NCI-H1436 treated with DMSO at 0.1 percent for 48 hours (cell line): ENCODE measurements at regions not wholly inside any gene's neighbourhood (a gene's known extent, or its start where the extent isn't known, plus 50 kb on each side); places are given as distances from the start of the nearest gene placed in this dataset.

Experiments used
- DNase-seq: peaks from one replicate; lab custom pipeline; 2025; lab: John Stamatoyannopoulos, UW

DNA sequence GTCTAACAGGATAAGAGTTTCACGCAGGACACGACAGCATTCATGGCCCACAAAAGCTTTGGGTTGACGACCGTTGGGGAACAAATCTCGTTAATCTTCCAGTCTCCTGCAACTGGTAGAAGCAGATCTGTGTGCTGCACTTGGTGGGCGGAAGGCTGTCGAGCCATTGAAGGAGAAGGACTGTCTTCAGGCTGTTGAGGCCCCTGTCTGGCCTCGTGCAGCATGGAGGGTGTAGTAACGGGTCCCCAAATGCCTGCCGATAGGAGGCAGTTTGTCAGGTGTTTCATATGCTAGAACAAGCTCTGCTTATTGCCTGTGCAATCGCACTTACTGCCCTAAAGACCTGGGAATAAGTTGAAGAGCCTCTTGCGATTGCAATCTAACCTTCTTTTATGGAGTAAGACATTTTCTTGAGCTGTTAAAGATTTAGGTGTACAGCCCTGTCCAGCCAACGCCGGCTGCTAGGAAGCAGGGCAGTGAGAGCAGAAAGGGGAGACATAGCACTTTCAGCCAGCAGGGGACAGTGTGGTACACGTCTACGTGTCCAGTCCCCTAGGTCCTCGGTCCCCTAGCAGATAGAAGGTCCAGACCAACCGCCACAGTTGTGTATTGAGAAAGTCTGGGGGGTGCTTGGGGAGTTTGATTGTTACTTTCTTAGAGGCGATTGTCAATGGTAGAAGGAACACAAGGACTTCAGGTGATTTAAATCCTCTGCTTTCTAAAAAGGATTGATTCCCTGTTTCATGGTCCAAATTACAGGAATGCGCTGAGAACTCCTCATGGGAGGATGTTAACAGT is 102.3 kb upstream of the TMPRSS2 start:
- no peak for DNase-seq

DNA sequence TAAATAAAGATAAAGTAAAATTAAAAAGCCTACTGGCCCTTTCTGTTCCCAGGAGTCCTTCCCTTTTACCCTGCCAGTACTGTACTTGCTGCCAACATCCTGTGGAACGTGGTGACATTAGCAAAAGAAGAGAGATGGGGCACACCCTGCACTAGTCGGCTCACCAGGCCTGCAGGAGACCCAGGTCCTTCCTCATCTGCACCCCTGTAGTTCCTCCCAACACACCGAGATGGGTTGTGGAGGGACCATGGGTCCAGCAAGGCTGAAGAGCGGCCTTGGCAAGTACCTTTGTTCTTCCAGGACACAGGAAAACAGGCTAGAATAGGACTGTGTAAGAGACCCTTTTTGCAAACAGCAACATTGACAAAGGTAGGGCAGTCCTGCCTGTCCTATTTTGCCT is 98.7 kb upstream of the TMPRSS2 start:
- DNase-seq = no peak

DNA sequence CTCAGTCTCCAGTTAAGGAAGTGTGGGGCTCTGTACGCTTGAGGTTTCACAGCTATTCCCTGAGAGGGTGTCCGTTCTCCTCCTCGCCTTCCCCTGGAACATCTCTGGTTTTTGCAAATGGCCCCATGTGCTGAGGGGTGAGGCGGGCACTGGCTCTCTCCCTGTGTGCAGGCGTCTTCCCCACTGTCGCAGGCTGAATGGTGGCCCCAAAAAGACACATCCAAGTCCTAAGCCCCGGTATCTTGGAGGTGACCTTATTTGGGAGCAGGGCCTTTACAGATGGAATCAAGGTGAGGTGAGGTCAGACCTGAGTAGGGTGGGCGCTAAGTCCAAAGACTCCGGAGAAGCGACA is 98.0 kb upstream of the TMPRSS2 start:
- DNase-seq = no peak

DNA sequence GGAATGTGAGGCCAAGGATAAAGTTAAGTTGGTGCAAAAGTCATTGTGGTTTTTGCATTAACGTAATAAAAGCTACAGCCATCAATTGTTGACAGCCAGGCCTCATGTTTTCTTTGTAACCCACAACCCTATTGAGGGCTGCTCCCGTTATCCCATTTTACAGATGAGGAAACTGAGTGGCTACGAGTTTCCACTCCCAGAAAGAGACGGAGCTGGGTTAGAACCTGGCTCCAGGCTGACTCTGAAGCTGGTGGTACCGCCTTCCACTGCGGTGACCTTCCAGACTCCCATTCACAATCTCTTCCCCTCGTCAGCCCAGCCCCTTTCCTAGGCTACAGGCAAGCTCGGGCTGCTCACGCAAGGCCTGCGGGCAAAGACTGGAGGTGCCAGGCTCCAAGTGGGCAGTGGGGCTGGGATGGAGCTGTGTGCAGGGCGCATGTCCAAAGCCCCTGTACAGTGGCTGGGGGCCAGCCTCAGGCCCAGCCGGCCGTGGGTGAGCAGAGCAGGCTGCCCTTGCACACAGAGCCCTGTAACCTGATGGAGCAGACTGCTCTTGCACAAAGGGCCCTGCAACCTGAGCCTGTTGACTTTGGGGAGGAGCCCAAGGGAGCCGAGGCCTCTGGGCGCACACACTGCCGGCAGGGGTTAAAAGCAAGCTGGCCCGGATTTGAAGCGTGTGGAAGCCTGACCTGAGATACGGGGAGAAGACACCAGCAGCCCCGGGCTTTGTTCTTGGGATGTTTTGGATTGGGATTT is 97.4 kb upstream of the TMPRSS2 start:
- DNase-seq = no peak

DNA sequence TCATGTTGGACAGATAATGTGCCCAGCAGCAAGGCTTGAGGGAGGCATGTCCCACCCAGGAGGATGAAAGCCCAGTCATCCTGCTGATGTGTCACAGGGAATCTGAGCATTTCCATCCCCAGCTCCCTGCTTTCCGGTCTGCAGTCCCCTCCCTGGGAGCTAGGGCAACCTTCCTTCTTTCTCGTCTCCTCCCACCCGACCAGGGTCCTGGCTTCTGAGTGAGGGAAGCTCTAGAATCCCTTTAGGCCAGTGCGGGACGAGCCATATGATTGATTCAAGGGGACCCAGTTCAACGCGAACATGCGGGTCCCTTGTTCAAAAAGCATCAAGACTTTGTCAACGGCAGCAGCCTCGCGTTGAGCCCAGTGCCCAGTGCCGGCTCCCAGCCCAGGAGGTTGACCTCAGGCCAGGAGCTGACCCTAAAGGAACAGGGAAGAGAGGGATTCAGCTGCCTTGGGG is 96.7 kb upstream of the TMPRSS2 start:
- no peak for DNase-seq

DNA sequence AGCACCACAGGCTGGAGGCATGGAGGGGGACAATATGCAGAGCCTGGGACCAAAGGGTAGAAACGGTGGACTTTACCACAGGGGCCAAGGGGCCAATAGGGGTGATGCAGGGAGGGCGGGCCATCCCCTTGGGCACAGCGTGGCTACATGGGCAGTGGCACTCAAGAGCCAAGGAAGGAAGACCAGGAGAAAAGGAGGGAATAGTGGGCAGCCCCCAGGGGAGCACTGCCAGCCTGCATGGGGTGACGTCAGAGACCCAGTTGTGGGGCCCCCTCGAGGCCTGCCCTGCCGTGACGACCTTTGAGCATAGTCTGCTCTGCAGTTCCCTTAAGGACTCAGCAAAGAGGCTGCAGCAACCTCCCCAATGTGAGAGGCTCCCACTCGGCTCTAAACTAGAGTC is 95.5 kb upstream of the TMPRSS2 start:
- no peak for DNase-seq

DNA sequence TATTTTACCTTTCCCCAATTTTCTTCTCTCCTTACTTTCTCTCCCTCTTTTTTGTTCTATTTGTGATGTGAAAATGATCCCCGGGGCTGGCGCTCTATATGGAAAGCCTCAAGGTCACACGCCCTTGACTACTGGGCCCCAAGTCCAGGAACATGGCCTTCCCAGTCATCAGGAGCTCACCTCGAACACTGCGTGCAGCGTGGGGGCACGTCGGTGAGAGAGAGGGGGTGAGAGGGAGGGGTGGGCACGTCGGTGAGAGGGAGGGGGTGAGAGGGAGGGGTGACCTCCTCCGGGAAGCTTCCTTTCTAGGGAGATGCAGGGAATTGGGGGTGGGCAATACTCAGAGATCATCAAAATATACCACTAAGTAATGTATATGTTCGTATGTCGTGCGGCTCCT is 94.6 kb upstream of the TMPRSS2 start:
- no peak for DNase-seq

DNA sequence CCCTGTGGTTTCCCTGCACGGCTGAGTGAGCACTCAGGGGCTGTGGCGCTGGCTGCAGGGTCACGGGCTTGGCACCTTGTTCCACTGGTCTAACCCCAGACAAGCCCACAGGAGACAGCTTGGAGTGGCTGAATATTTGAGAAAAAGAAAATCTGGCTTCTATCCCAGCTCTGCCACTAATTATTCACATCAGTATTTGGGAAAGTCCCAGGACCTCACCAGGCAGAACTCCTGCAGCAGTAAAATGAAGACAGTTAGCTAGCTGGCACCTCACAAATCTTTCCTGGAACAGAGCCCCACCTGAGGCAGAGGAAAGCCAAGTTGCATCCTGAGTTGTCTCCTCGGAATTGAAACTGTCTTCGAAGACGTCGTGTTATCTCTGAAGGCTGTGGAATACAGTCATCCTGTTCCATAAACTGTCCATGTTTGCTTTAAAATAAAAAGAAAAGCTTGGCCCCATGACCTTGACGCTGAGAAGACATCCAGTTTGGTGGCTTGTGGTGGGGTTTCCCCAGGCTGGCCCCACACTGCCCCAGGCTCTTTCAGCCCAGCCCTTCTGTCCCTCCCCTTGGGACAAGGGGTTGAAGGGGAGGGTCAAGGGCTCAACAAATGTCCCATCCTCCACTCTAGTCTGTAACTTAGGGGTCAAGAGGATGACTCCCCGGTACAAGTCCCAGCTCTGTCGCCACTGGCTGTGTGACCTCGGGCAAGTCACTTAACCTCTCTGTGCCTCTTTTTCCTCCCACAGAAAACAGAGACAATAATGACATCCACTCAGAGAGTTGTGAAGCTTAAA is 93.8 kb upstream of the TMPRSS2 start:
- no peak for DNase-seq

DNA sequence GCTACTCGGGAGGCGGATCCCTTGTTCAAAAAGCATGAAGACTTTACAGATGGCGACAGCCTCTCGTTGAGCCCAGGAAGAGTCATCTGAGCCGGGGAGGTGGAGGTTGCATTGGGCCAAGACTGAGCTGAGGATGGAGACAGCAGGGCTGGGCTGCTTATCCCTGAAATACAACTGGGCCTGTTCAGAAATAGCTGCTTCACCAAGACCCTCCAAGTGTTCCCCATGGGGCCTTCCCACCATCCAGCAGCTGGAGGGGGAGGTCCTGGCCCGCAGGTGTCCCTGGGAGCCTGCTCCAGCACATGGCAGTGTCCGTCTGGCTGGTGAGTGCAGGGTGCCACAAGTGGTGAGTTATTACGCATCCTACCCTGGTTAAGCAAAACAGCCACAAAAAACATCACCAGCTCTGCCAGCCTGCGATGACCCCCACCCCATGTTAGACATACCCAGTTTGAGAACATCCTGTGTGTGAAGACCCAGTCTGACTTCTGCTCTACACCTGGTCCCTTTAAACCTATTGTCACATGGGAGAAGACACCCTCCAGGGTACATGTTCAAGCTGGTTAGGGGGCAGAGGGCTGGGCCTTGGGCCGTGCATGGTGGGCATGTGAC is 93.1 kb upstream of the TMPRSS2 start:
- DNase-seq = no peak

DNA sequence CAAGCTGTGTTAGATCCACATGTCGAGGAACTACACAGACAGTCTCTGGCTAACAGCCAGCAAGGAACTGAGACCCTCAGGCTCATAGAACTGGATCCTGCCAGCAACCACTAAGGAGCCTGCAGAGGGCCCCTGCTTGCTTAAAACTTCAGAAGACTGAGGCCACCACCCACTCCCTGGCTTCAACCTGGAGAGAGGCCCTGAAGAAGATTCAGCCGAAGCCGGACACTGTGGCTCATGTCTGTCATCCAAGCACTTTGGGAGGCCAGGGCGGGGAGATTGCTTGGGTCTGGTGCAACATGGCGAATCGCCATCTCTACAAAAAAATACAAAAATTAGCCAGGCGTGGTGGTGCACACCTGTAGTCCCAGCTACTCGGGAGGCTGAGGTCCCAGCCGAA is 92.6 kb upstream of the TMPRSS2 start:
- DNase-seq = no peak

DNA sequence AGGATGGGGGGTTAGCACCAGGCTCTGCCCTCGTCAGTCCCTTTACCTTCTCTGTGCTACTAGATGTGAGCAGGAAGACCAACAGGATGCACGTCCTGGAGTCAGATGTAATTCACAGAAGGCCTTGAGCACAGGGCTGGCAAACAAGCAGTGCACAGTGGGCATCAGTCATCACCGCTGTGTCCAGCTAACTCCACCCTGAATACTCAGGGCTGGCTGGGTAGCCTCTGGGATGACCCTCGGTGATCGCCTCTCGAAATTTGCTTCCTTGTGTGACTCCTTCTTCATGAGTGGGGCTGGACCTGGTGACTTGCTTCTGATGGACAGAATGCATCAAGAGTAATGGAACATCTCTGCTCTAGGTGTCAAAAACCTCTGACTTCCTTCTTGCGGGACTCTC is 92.2 kb upstream of the TMPRSS2 start:
- DNase-seq = no peak

DNA sequence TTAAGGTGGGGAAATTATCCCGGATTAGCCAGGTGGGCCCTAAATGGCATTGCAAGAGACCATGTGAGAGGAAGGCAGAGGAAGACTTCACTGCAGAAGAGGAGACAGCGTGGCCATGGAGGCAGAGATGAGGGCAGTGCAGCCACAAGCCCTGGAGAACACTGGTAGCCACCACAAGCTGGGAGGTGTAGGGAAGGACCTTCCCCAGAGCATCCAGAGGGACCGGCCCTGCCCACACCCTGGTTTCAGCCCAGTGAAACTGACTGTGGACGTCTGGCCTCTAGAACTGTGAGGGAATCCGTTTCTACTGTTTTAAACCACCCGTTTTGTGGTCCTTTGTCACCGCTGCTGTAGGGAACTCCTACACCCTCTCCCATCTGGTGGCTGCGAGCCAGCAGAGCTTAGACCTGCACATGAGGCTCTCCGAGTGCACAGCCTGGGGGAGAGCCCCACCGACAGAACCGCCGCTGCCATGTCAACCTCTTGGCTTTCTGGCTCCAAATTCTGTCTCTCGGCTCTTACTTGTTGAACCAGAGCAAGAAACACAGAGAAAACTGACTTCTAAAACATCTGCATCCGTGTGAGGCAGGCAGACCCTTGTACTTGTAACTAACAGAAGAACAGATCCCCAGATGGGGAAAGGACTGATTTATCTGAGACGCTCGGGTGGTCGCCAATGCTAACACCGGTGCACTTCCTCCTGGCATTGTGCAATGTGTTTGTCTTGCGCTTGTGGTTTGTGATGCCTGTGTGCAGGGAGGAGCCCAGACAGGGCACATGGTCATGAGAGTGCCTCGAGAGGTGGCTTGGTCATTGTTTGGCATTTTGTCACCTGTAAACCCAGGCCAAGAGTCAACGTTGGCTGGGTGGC is 90.8 kb upstream of the TMPRSS2 start:
- no peak for DNase-seq

DNA sequence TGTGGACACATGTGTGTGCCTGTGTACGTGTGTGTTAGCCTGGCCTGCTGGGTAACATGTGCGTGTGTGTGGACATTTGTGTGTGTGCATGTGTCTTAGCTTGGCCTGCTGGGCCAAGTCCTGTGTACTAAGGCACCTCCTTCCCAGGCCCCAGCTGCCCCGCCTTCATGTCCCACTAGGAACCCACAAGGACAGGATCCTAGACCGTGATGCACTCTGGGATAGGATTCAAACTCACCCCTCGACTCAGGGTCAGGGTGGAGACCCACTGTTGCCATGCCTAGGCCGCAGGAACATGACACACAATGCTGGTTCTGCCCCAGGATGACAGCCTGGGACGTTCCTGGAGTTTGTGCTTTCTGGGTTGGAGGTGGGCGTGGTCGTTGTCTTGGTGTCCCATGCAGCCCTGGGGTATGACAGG is 89.9 kb upstream of the TMPRSS2 start:
- no peak for DNase-seq

DNA sequence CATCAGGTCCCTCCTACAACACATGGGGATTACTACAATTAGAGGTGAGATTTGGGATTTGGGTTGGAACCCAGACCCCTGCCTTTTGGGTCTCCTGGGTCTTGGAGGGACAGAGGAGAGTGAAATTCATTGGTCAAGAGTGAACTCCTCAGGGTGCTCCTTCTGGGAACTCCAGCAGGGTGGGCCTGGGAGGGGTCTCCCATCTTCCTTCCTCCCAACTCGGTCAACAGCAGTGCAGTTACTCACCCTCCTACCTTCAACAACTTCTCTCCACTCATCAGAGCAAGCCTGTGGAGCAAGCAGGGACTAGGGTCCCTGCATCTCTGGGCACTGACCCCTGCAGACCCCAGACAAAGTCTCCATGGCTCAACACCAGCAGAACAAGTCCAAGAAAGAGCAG is 89.3 kb upstream of the TMPRSS2 start:
- DNase-seq = no peak

DNA sequence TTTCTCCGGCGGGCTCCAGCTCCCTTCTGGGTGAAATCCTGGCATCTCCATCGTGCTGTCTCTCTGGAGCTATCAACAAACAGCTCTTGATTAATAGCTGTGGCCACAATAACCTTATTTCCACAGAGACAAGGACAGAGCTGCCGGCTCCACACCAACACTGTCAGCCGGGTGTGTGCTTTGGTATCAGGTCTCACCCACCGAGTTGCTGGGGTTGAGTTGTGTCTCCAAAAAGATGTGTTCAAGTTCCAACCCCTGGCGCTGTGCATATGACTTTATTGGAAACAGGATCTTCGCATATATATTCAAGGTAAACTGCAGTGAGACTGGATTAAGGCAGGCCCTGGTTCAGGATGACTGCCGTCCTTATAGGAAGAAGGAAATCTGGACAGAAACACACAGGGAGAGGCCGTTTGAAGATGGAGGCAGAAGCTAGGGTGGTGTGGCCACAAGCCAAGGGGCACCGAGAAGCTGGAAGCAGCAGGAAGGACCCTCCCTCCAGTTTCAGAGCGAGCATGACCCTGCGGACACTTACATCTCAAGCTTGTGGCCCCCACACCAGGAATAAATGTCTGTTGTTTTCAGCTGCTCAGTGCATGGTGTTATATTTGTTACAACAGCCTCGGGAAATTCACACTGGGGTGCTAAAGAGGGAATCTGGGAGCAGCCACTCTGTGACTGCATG is 88.4 kb upstream of the TMPRSS2 start:
- no peak for DNase-seq

DNA sequence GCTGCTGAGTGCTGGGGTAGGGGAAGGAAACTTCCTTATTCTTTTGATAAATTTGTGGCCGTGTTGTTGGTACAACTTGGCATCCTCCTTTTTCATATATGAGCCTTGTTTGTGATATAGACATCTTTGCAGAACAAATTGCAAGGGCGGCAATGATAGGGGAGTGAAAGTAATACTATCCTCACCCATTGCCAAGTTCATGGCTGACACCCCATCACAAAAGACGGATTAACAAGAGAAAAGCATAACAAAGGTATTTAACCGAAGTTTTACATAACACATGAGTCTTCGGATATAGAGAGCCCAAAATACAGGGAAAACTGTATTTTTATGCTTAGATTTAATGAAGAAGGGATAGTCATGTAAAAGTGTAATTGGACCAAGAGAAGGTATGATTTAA is 86.3 kb upstream of the TMPRSS2 start:
- no peak for DNase-seq

DNA sequence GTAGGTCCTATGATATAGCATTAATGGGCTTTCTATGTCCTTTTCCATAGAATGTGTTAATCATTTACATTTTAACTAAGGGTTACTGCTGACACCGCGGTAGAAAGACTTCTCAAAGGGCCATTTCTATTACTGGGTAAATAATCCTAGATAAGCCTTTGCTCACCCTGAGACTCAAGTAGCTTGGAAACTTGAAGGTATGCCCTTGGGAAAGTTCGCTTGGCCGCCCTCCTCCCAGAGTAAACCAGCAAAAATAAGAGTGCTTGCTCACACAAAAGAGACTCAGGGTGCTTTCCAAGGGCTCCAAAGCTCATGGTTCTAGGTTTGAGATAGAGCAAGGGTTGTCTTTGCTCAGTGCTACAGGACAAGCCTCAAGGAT is 85.8 kb upstream of the TMPRSS2 start:
- DNase-seq = no peak

DNA sequence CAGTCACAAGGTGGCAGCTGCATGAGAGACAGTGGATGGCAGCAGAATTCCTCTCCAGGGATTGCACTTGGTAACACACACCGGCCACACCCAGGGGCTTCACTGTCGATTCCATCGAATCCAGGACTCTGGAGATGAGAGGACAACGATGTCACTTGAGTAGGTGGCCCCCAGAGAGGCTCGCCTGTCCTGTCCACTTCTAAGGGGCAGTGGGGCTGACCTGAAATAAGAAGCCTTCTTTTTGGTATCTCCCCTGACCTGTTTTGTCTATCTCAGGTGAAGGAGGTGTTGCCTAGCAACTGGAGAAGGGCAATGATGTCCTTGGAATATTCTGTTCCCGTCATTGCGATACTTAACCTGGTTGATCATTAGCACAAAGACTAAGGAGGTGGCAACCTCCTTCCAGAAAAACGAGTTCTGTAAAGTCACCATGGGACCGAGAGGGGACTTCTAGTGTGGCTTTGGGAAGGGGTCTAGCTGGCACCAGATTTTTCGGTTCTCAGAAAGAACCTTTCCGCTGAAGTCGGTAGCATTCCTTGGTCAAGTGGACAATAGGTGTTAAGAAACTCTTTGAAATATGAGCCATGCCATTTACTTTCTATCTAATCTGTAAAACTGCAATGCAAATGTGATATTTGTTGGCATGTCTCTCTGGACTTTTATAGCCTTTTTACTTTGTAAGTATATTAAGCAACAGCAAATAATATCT is 85.2 kb upstream of the TMPRSS2 start:
- no peak for DNase-seq

DNA sequence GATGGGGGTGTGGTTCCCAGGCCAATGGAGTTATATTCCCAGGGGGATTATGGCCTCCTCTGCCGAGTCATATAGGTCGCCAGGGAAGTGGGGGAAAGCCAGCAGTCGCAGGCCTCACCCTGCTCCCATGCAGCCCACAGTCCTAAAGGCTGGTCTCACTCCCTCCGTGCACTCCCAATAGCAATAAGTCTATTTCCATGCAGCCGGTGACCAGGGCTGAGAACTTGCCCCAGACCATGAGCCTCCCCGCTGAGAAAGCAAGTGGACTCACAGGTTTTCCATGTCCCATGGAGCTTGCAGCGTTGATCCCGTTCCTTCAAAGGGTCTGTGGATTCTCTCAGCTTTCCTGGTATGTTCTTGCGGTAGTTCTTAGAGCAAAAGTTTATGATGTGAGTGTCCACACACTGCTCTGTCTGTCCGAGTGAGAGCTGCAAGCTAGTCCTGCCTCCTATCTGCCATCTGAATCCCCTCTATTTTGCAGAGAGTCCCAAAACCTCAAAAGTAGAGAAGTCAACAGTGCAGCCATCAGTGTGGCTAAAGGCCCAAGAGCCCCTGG is 81.7 kb upstream of the TMPRSS2 start:
- DNase-seq = no peak

DNA sequence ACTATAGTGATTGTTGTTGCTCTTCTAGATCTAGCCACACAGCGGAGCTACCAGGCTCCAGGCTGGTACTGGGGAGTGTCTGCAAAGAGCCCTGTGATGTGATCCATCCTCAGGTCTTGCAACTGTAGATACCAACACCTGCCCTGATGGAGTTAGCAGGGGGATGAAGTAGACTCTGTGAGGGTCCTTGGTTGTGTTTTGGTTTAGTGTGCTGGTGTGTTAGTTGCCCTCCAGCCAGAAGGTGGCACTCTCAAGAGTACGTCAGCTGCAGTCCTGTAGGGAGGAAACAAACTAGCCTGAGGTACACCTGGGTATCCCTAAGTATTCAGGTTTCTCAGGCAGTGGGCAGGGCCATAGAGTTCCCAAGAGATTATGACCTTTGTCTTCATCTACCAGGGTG is 81.2 kb upstream of the TMPRSS2 start:
- no peak for DNase-seq
